IMR-90 (cell line): ENCODE measurements at regions not wholly inside any gene's neighbourhood (a gene's known extent, or its start where the extent isn't known, plus 50 kb on each side); places are given as distances from the start of the nearest gene placed in this dataset.

Source experiments
- ATAC-seq: fragments of 200-7000 bp; cut with Tn5 transposase; 2 replicates; pipeline ENCODE4 v1.9.1; 2020; ENCODE audit warnings: low read depth, mild to moderate bottlenecking, moderate library complexity
- BruUV-seq: library from RNA; stranded (reverse); fragments of 400-500 nt; replicated peaks from 2 replicates; lab custom pipeline; 2021; lab: Mats Ljungman, UMichigan
- CTCF ChIA-PET: fragments of 300-600 bp; formaldehyde crosslinking; extraction: SDS; loops from one replicate; lab custom pipeline; 2021; ENCODE audit warnings: antibody characterized with exemption; lab: Yijun Ruan, JAX
- POLR2A ChIA-PET: fragments of 300-600 bp; sonication (Branson Sonifier 250); formaldehyde crosslinking; loops from one replicate; lab custom pipeline; 2022; ENCODE audit warnings: antibody characterized with exemption; ENCODE audit not compliant: unreplicated experiment; lab: Charles Lee
- DNase-seq: peaks from one replicate; pipeline ENCODE4 v3.0.0; 2013
- H2AFZ ChIP-seq: replicated peaks from 2 replicates; pipeline ENCODE3; 2013; ENCODE audit warnings: low read length, mild to moderate bottlenecking; ENCODE audit not compliant: poor library complexity
- H2AK5ac ChIP-seq: 2 replicates; pipeline ENCODE4 v1.6.1; 2013; ENCODE audit warnings: low read depth, low read length, inconsistent platforms
- H2AK9ac ChIP-seq: replicated peaks from 2 replicates; pipeline ENCODE3; 2013; ENCODE audit warnings: mild to moderate bottlenecking, low read depth, low read length, moderate library complexity; ENCODE audit not compliant: poor library complexity
- H2BK120ac ChIP-seq: 2 replicates; pipeline ENCODE4 v1.6.1; 2013; ENCODE audit warnings: low read depth, low read length, inconsistent platforms
- H2BK15ac ChIP-seq: 3 replicates; pipeline ENCODE4 v1.6.1; 2013; ENCODE audit warnings: low read depth, low read length, inconsistent platforms
- H2BK20ac ChIP-seq: 2 replicates; pipeline ENCODE4 v1.6.1; 2013; ENCODE audit warnings: low read depth, mild to moderate bottlenecking, inconsistent platforms, low read length, moderate library complexity
- H2BK5ac ChIP-seq: 2 replicates; pipeline ENCODE4 v1.6.1; 2013; ENCODE audit warnings: mild to moderate bottlenecking, low read depth, low read length, inconsistent platforms; ENCODE audit not compliant: poor library complexity, severe bottlenecking
- H3K14ac ChIP-seq: replicated peaks from 2 replicates; pipeline ENCODE4 v1.6.1; 2013; ENCODE audit warnings: low read depth, low read length, inconsistent platforms
- H3K18ac ChIP-seq: 2 replicates; pipeline ENCODE4 v1.6.1; 2013; ENCODE audit warnings: low read depth, low read length, control low read depth
- H3K23ac ChIP-seq: 2 replicates; pipeline ENCODE4 v1.6.1; 2013; ENCODE audit warnings: low read depth, low read length, inconsistent platforms
- H3K27ac ChIP-seq: 2 replicates; pipeline ENCODE4 v1.5.1; 2013; ENCODE audit warnings: mild to moderate bottlenecking, control low read depth, low read length; ENCODE audit not compliant: insufficient read depth
- H3K27me3 ChIP-seq: 2 replicates; pipeline ENCODE4 v1.6.1; 2013; ENCODE audit warnings: low read length; ENCODE audit not compliant: control insufficient read depth, insufficient read depth
- H3K36me3 ChIP-seq: 2 replicates; pipeline ENCODE4 v1.6.1; 2013; ENCODE audit warnings: low read length, mixed read lengths; ENCODE audit not compliant: control insufficient read depth, insufficient read depth
- H3K4ac ChIP-seq: 2 replicates; pipeline ENCODE4 v1.6.1; 2013; ENCODE audit warnings: low read depth, low read length, inconsistent platforms
- H3K4me1 ChIP-seq: 2 replicates; pipeline ENCODE4 v1.6.1; 2013; ENCODE audit warnings: low read length, mixed read lengths; ENCODE audit not compliant: control insufficient read depth, insufficient read depth
- H3K4me2 ChIP-seq: 2 replicates; pipeline ENCODE4 v1.6.1; 2013; ENCODE audit warnings: low read depth, mild to moderate bottlenecking, control low read depth, low read length, moderate library complexity
- H3K4me3 ChIP-seq: 2 replicates; pipeline ENCODE4 v1.5.1; 2013; ENCODE audit warnings: low read depth, mild to moderate bottlenecking, control low read depth, low read length, moderate library complexity; ENCODE audit not compliant: insufficient read depth
- H3K56ac ChIP-seq: 2 replicates; pipeline ENCODE4 v1.6.1; 2013; ENCODE audit warnings: low read length, inconsistent platforms; ENCODE audit not compliant: insufficient read depth; ENCODE audit errors: extremely low read depth
- H3K79me1 ChIP-seq, 2 experiments: 2 replicates each; pipeline ENCODE4 v1.6.1; 2013; ENCODE audit warnings: low read length in 2 of 2, inconsistent platforms in 1 of 2, low read depth in 1 of 2
- H3K9ac ChIP-seq: 2 replicates; pipeline ENCODE4 v1.6.1; 2013; ENCODE audit warnings: low read depth, low read length, control low read depth
- H3K9me1 ChIP-seq: 2 replicates; pipeline ENCODE4 v1.6.1; 2013; ENCODE audit warnings: low read length, inconsistent platforms; ENCODE audit not compliant: insufficient read depth
- H3K9me3 ChIP-seq: 2 replicates; pipeline ENCODE4 v1.6.1; 2013; ENCODE audit warnings: low read length; ENCODE audit not compliant: control insufficient read depth, insufficient read depth
- H4K20me1 ChIP-seq: 2 replicates; pipeline ENCODE4 v1.6.1; 2013; ENCODE audit warnings: low read length, inconsistent platforms; ENCODE audit not compliant: insufficient read depth
- H4K5ac ChIP-seq: 2 replicates; pipeline ENCODE4 v1.6.1; 2013; ENCODE audit warnings: mild to moderate bottlenecking, low read depth, low read length, control low read depth
- H4K8ac ChIP-seq, 2 experiments: 2 replicates each; pipeline ENCODE4 v1.6.1; 2013; ENCODE audit warnings: low read depth in 2 of 2, low read length in 2 of 2, control low read depth in 1 of 2, inconsistent platforms in 1 of 2
- H4K91ac ChIP-seq: 2 replicates; pipeline ENCODE4 v1.6.1; 2013; ENCODE audit warnings: low read depth, low read length, inconsistent platforms; ENCODE audit not compliant: insufficient read depth
- BHLHE40 ChIP-seq: fragments of 150-350 bp; IDR thresholded peaks from 2 replicates; pipeline ENCODE4 v1.6.1; 2016; ENCODE audit warnings: mild to moderate bottlenecking, low read depth, low read length
- CEBPB ChIP-seq: IDR thresholded peaks from 2 replicates; pipeline ENCODE4 v1.6.1; 2012; ENCODE audit warnings: low read depth, low read length, improper control_type of control experiment
- CHD1 ChIP-seq: IDR thresholded peaks from 2 replicates; pipeline ENCODE4 v1.6.1; 2012; ENCODE audit warnings: low read depth, low read length, improper control_type of control experiment
- CTCF ChIP-seq: conservative IDR thresholded peaks from 2 replicates; pipeline ENCODE4 v1.5.1; 2012; ENCODE audit warnings: mild to moderate bottlenecking, low read depth, low read length, improper control_type of control experiment
- ELK1 ChIP-seq: fragments of 150-350 bp; IDR thresholded peaks from 2 replicates; pipeline ENCODE4 v1.6.1; 2016; ENCODE audit warnings: low read depth, mild to moderate bottlenecking, low read length, moderate library complexity, borderline replicate concordance
- FOS ChIP-seq: fragments of 150-350 bp; IDR thresholded peaks from 2 replicates; pipeline ENCODE4 v1.6.1; 2016; ENCODE audit warnings: low read depth, low read length
- MAFK ChIP-seq: IDR thresholded peaks from 2 replicates; pipeline ENCODE4 v1.6.1; 2012; ENCODE audit warnings: low read depth, low read length, improper control_type of control experiment
- MAZ ChIP-seq: IDR thresholded peaks from 2 replicates; pipeline ENCODE4 v1.6.1; 2012; ENCODE audit warnings: low read depth, mild to moderate bottlenecking, low read length, improper control_type of control experiment, moderate library complexity, borderline replicate concordance
- MXI1 ChIP-seq: IDR thresholded peaks from 2 replicates; pipeline ENCODE4 v1.6.1; 2012; ENCODE audit warnings: low read depth, mild to moderate bottlenecking, low read length, moderate library complexity, borderline replicate concordance
- NFE2L2 ChIP-seq: fragments of 150-350 bp; IDR thresholded peaks from 2 replicates; pipeline ENCODE4 v1.6.1; 2016; ENCODE audit warnings: low read depth, mild to moderate bottlenecking, low read length
- POLR2A ChIP-seq: IDR thresholded peaks from 2 replicates; pipeline ENCODE4 v1.6.1; 2012; ENCODE audit warnings: mild to moderate bottlenecking, low read depth, low read length
- RAD21 ChIP-seq: IDR thresholded peaks from 2 replicates; pipeline ENCODE4 v1.6.1; 2012; ENCODE audit warnings: low read length, improper control_type of control experiment
- RCOR1 ChIP-seq: IDR thresholded peaks from 2 replicates; pipeline ENCODE4 v1.6.1; 2012; ENCODE audit warnings: mild to moderate bottlenecking, low read length, improper control_type of control experiment; ENCODE audit not compliant: insufficient replicate concordance
- RFX5 ChIP-seq: IDR thresholded peaks from 2 replicates; pipeline ENCODE4 v1.8.0; 2012; ENCODE audit warnings: low read depth, mild to moderate bottlenecking, low read length, moderate library complexity
- SMC3 ChIP-seq: fragments of 150-350 bp; IDR thresholded peaks from 2 replicates; pipeline ENCODE4 v1.6.1; 2016; ENCODE audit warnings: low read depth, mild to moderate bottlenecking, antibody characterized with exemption, low read length, moderate library complexity
- USF2 ChIP-seq: fragments of 150-350 bp; IDR thresholded peaks from 2 replicates; pipeline ENCODE4 v1.6.1; 2017; ENCODE audit warnings: mild to moderate bottlenecking, antibody characterized with exemption, low read length, low read depth
- WGBS, 2 experiments: methylation state at CpG; one replicate each; pipeline versions ENCODE4 v1.1.5 to v1.1.7; 2013; ENCODE audit warnings: missing lambda C conversion rate in 2 of 2; ENCODE audit not compliant: insufficient read length in 1 of 2; ENCODE audit errors: extremely low coverage in 2 of 2; 5-methylcytosine and 5-hydroxymethylcytosine counted together
- dilution Hi-C: fragments of 300-500 bp; cut with HindIII; formaldehyde crosslinking; loops from one replicate; pipeline ENCODE4 v1.14.3; 2018; ENCODE audit warnings: low sequenced_read_pairs; ENCODE audit not compliant: unreplicated experiment
- in situ Hi-C: fragments of 300-500 bp; cut with MboI; formaldehyde crosslinking; loops from 3 replicates; pipeline ENCODE4 v1.14.3; 2019; ENCODE audit warnings: low sequenced_read_pairs, inconsistent platforms, mixed read lengths
- intact Hi-C: fragments of 100-400 bp; cut with micrococcal nuclease; formaldehyde crosslinking; loops from 2 replicates; pipeline ENCODE4 v1.10.0; 2022

GRCh38 chr1:59141267-59141863 lies 155.5 kb upstream of the FGGY start:
- peak overlapping the region; percentile 20 for H2AK5ac ChIP-seq
- no peaks in the 10 kb centered on the region for H3K9me3 ChIP-seq
- peaks cover 8% of the 10 kb centered on the region for H3K9me1 ChIP-seq
- in situ Hi-C loops: loop anchor here (10.0 kb wide), 1 partner anchor 327 kb away; no protein-coding TSS in a partner anchor
- ATAC-seq (no peak), DNase-seq (no peak)
- no TSS peak for BruUV-seq
- H2BK120ac ChIP-seq: peak overlapping the region; percentile 77
- dilution Hi-C loops: no loop called here
- H3K27me3 ChIP-seq: no peaks in the 10 kb centered on the region
- H3K4me2 ChIP-seq: no peak overlapping the region
- peak overlapping the region; percentile 11 for H3K14ac ChIP-seq
- H4K20me1 ChIP-seq: no peaks in the 10 kb centered on the region
- peak overlapping the region; percentile 3; the same call in 1 of the 2 replicates for H3K27ac ChIP-seq
- intact Hi-C loops: loop anchor here (5.0 to 10.0 kb wide), 2 partner anchors 127 to 239 kb away; no protein-coding TSS in a partner anchor
- H4K91ac ChIP-seq: peak overlapping the region; percentile 48
- no peaks in the 10 kb centered on the region for H3K79me1 ChIP-seq
- H2BK15ac ChIP-seq: peak overlapping the region; percentile 63; the same call in 2 of the 3 replicates
- TF ChIP-seq MAFK (no peak), CEBPB (no peak), SMC3 (no peak), CTCF (no peak), MAZ (no peak), FOS (no peak), RAD21 (no peak), ELK1 (no peak), USF2 (no peak), MXI1 (no peak), CHD1 (no peak), BHLHE40 (no peak), RCOR1 (no peak), POLR2A (no peak), NFE2L2 (no peak), RFX5 (no peak)
- H4K5ac ChIP-seq: no peak overlapping the region
- POLR2A ChIA-PET: no interaction called here
- peak overlapping the region; percentile 2 for H3K18ac ChIP-seq
- H3K9ac ChIP-seq: no peak overlapping the region
- CTCF ChIA-PET: no interaction called here
- H2BK5ac ChIP-seq: no peak overlapping the region
- H4K8ac ChIP-seq: peak overlapping the region in 1 of 2 experiments; percentile 47; a peak in 2 of 4 replicates
- no CpG with 5 or more reads among the region's 4 CpGs for WGBS, 2 experiments
- peak overlapping the region; percentile 57; the same call in 1 of the 2 replicates for H2BK20ac ChIP-seq
- peaks cover 12% of the 10 kb centered on the region for H3K4me1 ChIP-seq
- no peak overlapping the region for H2AK9ac ChIP-seq
- peak overlapping the region; percentile 9 for H3K4ac ChIP-seq
- no peaks in the 10 kb centered on the region for H3K36me3 ChIP-seq
- H2AFZ ChIP-seq: peak overlapping the region; percentile 6
- H3K23ac ChIP-seq: no peak overlapping the region
- no peak overlapping the region for H3K4me3 ChIP-seq
- H3K56ac ChIP-seq: no peak overlapping the region
